ENCODE measurements at regions not wholly inside any gene's neighbourhood (a gene's known extent, or its start where the extent isn't known, plus 50 kb on each side); places are given as distances from the start of the nearest gene placed in this dataset.

- TF ChIP-seq POLR2AphosphoS5 (IDR thresholded peaks at IDR 0.05), result no peak
- TF ChIP-seq CTCF (IDR thresholded peaks at IDR 0.05), result no peak
Observed at GRCh38 chr11:116507849-116508695, 264.7 kb downstream of the BUD13 start.

Data from gastroesophageal sphincter (tissue), 3 donors.